WI38 (cell line): ENCODE measurements at regions not wholly inside any gene's neighbourhood (a gene's known extent, or its start where the extent isn't known, plus 50 kb on each side); places are given as distances from the start of the nearest gene placed in this dataset.
"Not testable (repeated sequence)": the region's sequence is repeated elsewhere in the genome, so short reads cannot be mapped to it uniquely, and the experiment has no call there.

Experiments used
- H3K4me3 ChIP-seq: 2 replicates; pipeline ENCODE4 v1.5.1; 2011; ENCODE audit warnings: low read depth, mild to moderate bottlenecking, control low read depth, low read length
- TF ChIP-seq, protein P1 (sequence below): IDR thresholded peaks from 2 replicates; pipeline ENCODE4 v1.5.1; 2012; ENCODE audit warnings: low read depth, mild to moderate bottlenecking, control low read depth, low read length

- no peak overlapping the region for H3K4me3 ChIP-seq
- TF ChIP-seq, protein P1, sequence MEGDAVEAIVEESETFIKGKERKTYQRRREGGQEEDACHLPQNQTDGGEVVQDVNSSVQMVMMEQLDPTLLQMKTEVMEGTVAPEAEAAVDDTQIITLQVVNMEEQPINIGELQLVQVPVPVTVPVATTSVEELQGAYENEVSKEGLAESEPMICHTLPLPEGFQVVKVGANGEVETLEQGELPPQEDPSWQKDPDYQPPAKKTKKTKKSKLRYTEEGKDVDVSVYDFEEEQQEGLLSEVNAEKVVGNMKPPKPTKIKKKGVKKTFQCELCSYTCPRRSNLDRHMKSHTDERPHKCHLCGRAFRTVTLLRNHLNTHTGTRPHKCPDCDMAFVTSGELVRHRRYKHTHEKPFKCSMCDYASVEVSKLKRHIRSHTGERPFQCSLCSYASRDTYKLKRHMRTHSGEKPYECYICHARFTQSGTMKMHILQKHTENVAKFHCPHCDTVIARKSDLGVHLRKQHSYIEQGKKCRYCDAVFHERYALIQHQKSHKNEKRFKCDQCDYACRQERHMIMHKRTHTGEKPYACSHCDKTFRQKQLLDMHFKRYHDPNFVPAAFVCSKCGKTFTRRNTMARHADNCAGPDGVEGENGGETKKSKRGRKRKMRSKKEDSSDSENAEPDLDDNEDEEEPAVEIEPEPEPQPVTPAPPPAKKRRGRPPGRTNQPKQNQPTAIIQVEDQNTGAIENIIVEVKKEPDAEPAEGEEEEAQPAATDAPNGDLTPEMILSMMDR, result no peak
Measured at GRCh38 chr6:101080597-101080996, 199.5 kb upstream of the ASCC3 start.

- TF ChIP-seq, protein P1, result no peak
- no peak overlapping the region for H3K4me3 ChIP-seq
Measured at GRCh38 chr6:101083533-101084175, 202.5 kb upstream of the ASCC3 start.

DNA sequence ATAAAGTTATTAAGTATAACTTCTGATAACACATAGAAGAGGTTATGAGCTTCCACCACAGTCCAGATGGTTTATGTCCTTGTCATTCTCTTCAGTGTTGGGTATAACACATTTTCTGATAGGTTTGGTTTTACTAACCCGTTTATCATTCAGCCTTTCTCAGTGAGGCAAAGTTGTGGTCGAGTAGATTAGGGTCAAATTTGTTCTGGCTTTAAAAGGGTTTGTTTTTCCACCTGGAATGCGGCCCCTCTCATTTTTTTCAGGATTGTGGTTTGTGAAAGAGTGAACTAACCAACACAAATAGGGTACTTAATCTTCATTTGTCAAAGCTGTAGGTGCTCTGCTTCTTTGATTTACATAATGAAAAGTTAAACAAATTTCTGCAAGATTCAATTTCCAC is 204.2 kb upstream of the ASCC3 start:
- H3K4me3 ChIP-seq, result no peak overlapping the region

GRCh38 chr6:101086473-101086872 is 205.3 kb upstream of the ASCC3 start:
- no peak overlapping the region for H3K4me3 ChIP-seq
- TF ChIP-seq, protein P1, result no peak

More for the DNA sequence above, 204.2 kb upstream of the ASCC3 start:
- TF ChIP-seq, protein P1, result no peak

DNA sequence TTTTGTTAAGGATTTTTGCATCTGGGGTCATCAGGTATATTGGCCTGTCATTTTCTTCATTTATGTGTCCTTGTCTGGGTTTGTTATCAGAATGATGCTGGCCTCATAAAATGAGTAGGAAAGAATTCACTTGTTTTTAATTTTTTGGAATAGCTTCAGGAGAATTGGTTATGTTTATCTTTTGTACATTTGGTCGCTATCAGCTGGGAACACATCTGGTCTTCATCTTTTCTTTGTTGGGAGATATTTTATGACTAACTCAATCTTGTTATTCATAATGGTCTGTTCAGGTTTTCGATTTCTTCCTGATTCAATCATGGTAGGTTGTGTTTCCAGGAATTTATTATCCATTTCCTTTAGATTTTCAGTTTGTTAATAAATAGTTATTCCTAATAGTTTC is 207.5 kb upstream of the ASCC3 start:
- TF ChIP-seq, protein P1, result no peak
- H3K4me3 ChIP-seq, result no peak overlapping the region

- TF ChIP-seq, protein P1, result no peak
- no peak overlapping the region for H3K4me3 ChIP-seq
Measured at GRCh38 chr6:101089640-101090039, 208.5 kb upstream of the ASCC3 start.

DNA sequence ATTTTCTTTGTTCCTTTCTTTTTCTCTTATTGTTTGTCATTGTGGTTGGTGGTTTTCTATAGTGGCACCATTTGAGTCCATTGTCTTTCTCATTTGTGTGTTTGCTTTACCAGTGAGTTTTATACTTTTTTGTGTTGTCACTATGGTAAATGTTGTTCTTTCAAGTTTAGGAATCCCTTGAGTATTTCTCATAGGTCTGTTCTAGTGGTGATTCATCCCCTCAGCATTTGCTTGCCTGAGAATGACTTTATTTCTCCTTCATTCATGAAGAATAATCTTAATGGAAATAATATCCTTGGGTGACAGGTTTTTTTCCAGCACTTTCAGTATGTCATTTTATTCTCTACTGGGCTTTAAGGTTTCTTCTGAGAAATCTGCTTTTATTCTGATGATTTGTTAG is 209.2 kb upstream of the ASCC3 start:
- H3K4me3 ChIP-seq, result no peak overlapping the region
- TF ChIP-seq, protein P1, result no peak

- H3K4me3 ChIP-seq, result not testable (repeated sequence)
Measured at GRCh38 chr6:101098605-101099004, 217.5 kb upstream of the ASCC3 start.
